Neural progenitor cell (in vitro differentiated cells): ENCODE measurements at regions not wholly inside any gene's neighbourhood (a gene's known extent, or its start where the extent isn't known, plus 50 kb on each side); places are given as distances from the start of the nearest gene placed in this dataset.

Experiments
- DNase-seq: peaks from one replicate; pipeline ENCODE4 v3.0.0-alpha.2; 2016; ENCODE audit warnings: low spot score
- H2AFZ ChIP-seq: fragments of 200-600 bp; sonication (generic); replicated peaks from 2 replicates; pipeline ENCODE4 v1.6.1; 2016; ENCODE audit warnings: antibody characterized with exemption
- H3F3A ChIP-seq: fragments of 200-600 bp; sonication (generic); 2 replicates; pipeline ENCODE4 v1.6.1; 2016; ENCODE audit warnings: antibody characterized with exemption, low read depth
- H3K27ac ChIP-seq: fragments of 200-600 bp; sonication (generic); 2 replicates; pipeline ENCODE4 v1.5.1; 2016; ENCODE audit warnings: mild to moderate bottlenecking
- H3K27me3 ChIP-seq: fragments of 200-600 bp; sonication (generic); 2 replicates; pipeline ENCODE4 v1.6.1; 2016; ENCODE audit warnings: mild to moderate bottlenecking, moderate library complexity
- H3K36me3 ChIP-seq: fragments of 200-600 bp; sonication (generic); 2 replicates; pipeline ENCODE4 v1.5.1; 2016
- H3K4me1 ChIP-seq: fragments of 200-600 bp; sonication (generic); 2 replicates; pipeline ENCODE4 v1.6.1; 2016; ENCODE audit warnings: mixed run types
- H3K4me2 ChIP-seq: fragments of 200-600 bp; sonication (generic); 2 replicates; pipeline ENCODE4 v1.6.1; 2016
- H3K4me3 ChIP-seq: fragments of 200-600 bp; sonication (generic); 2 replicates; pipeline ENCODE4 v1.5.1; 2016
- H3K79me2 ChIP-seq: fragments of 200-600 bp; sonication (generic); 2 replicates; pipeline ENCODE4 v1.6.1; 2016; ENCODE audit warnings: low read depth
- H3K9ac ChIP-seq: fragments of 200-600 bp; sonication (generic); 2 replicates; pipeline ENCODE4 v1.6.1; 2016
- H3K9me3 ChIP-seq: fragments of 200-600 bp; sonication (generic); 2 replicates; pipeline ENCODE4 v1.5.1; 2016; ENCODE audit warnings: low read depth
- H4K20me1 ChIP-seq: fragments of 200-600 bp; sonication (generic); 2 replicates; pipeline ENCODE4 v1.6.1; 2016; ENCODE audit warnings: low read depth
- H3K27ac Mint-ChIP-seq: 3 replicates; pipeline ENCODE4 v1.8.0; 2021; ENCODE audit warnings: mixed read lengths
- H3K27me3 Mint-ChIP-seq: 2 replicates; pipeline ENCODE4 v1.8.0; 2022; ENCODE audit warnings: low read depth, mild to moderate bottlenecking, inconsistent platforms, moderate library complexity, mixed read lengths; ENCODE audit not compliant: insufficient read depth
- H3K36me3 Mint-ChIP-seq: 3 replicates; pipeline ENCODE4 v1.8.0; 2021; ENCODE audit warnings: mixed read lengths
- H3K4me1 Mint-ChIP-seq: 3 replicates; pipeline ENCODE4 v1.8.0; 2021; ENCODE audit warnings: mixed read lengths
- H3K4me3 Mint-ChIP-seq: 3 replicates; pipeline ENCODE4 v1.8.0; 2021; ENCODE audit warnings: mild to moderate bottlenecking, moderate library complexity, mixed read lengths
- H3K9me3 Mint-ChIP-seq: 3 replicates; pipeline ENCODE4 v1.8.0; 2020; ENCODE audit warnings: mixed read lengths
- CTCF ChIP-seq: fragments of 200-600 bp; sonication (generic); IDR thresholded peaks from 2 replicates; pipeline ENCODE4 v1.5.1; 2017; ENCODE audit warnings: antibody characterized with exemption, mild to moderate bottlenecking
- EZH2 ChIP-seq: fragments of 200-600 bp; sonication (generic); IDR thresholded peaks from 2 replicates; pipeline ENCODE4 v1.6.1; 2017; ENCODE audit warnings: antibody characterized with exemption, mild to moderate bottlenecking, moderate library complexity
- EZH2phosphoT487 ChIP-seq: fragments of 200-600 bp; sonication (generic); IDR thresholded peaks from 2 replicates; pipeline ENCODE4 v1.6.1; 2017; ENCODE audit warnings: antibody characterized with exemption

GRCh38 chr2:82498777-82499443, 1960.2 kb downstream of the SUCLG1 start:
- Histone ChIP-seq H3K4me3 (no peak overlapping the region), H3F3A (no peaks in the 10 kb centered on the region), H3K9me3 (peaks cover 7% of the 10 kb centered on the region), H3K27ac (no peak overlapping the region), H3K4me2 (no peak overlapping the region), H3K36me3 (no peaks in the 10 kb centered on the region), H3K79me2 (no peaks in the 10 kb centered on the region), H4K20me1 (no peaks in the 10 kb centered on the region), H3K4me1 (no peaks in the 10 kb centered on the region), H2AFZ (no peak overlapping the region), H3K27me3 (no peaks in the 10 kb centered on the region), H3K9ac (no peak overlapping the region)
- Mint-ChIP-seq H3K27me3 (no peaks in the 10 kb centered on the region), H3K9me3 (peaks cover 11% of the 10 kb centered on the region), H3K4me3 (no peak overlapping the region), H3K36me3 (no peaks in the 10 kb centered on the region), H3K27ac (no peak overlapping the region), H3K4me1 (no peaks in the 10 kb centered on the region)
- no peak for DNase-seq
- no peak for TF ChIP-seq EZH2phosphoT487
- no peak for TF ChIP-seq CTCF
- no peak for TF ChIP-seq EZH2

GRCh38 chr2:82494739-82495138, 1964.3 kb downstream of the SUCLG1 start:
- Histone ChIP-seq H4K20me1 (no peaks in the 10 kb centered on the region), H3K4me3 (no peak overlapping the region), H3K27ac (no peak overlapping the region), H3K4me2 (no peak overlapping the region), H3K9ac (no peak overlapping the region), H3K27me3 (no peaks in the 10 kb centered on the region), H3F3A (no peaks in the 10 kb centered on the region), H3K4me1 (no peaks in the 10 kb centered on the region), H3K36me3 (no peaks in the 10 kb centered on the region), H3K9me3 (no peaks in the 10 kb centered on the region), H2AFZ (no peak overlapping the region), H3K79me2 (no peaks in the 10 kb centered on the region)
- no peak overlapping the region for H3K27ac Mint-ChIP-seq
- H3K4me3 Mint-ChIP-seq: no peak overlapping the region
- DNase-seq: no peak
- H3K27me3 Mint-ChIP-seq: no peaks in the 10 kb centered on the region
- no peak for TF ChIP-seq CTCF
- no peaks in the 10 kb centered on the region for H3K4me1 Mint-ChIP-seq
- H3K9me3 Mint-ChIP-seq: peaks cover 3% of the 10 kb centered on the region
- no peaks in the 10 kb centered on the region for H3K36me3 Mint-ChIP-seq

- Histone ChIP-seq H2AFZ (no peak overlapping the region), H3K27ac (no peak overlapping the region), H3K9me3 (no peaks in the 10 kb centered on the region), H3K4me3 (no peak overlapping the region), H3K27me3 (no peaks in the 10 kb centered on the region), H3F3A (no peaks in the 10 kb centered on the region), H3K4me2 (no peak overlapping the region), H3K4me1 (no peaks in the 10 kb centered on the region), H3K36me3 (no peaks in the 10 kb centered on the region), H4K20me1 (no peaks in the 10 kb centered on the region), H3K9ac (no peak overlapping the region), H3K79me2 (no peaks in the 10 kb centered on the region)
- no peak for TF ChIP-seq EZH2phosphoT487
- TF ChIP-seq EZH2: no peak
- TF ChIP-seq CTCF: no peak
- no peaks in the 10 kb centered on the region for H3K27me3 Mint-ChIP-seq
- H3K36me3 Mint-ChIP-seq: no peaks in the 10 kb centered on the region
- no peak overlapping the region for H3K27ac Mint-ChIP-seq
- H3K4me3 Mint-ChIP-seq: no peak overlapping the region
- no peak for DNase-seq
- peaks cover 3% of the 10 kb centered on the region for H3K9me3 Mint-ChIP-seq
- H3K4me1 Mint-ChIP-seq: no peaks in the 10 kb centered on the region
Observed at GRCh38 chr2:82491591-82491990, 1967.5 kb downstream of the SUCLG1 start.
